ENCODE measurements at regions not wholly inside any gene's neighbourhood (a gene's known extent, or its start where the extent isn't known, plus 50 kb on each side); places are given as distances from the start of the nearest gene placed in this dataset.

DNA sequence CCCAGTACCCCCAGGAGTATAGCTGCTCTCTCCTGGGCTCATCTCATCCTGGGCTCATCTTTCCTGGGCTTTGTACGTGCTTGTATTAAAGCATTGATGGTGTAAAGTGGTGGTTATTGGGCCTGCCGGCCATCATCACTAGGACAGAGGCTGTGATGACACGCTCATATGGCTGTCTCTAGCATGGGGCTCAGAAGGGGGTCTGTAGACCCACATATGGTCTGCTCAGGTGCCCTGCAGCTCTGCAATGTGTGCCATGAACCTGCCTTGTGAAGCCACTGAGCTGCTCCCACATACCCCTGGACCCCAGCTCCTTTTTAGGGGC, 143.4 kb downstream of the CDC5L start:
- no peaks in the 10 kb centered on the region for H4K20me1 ChIP-seq (ENCODE audit: insufficient read depth)
- H3K9me3 ChIP-seq: no peaks in the 10 kb centered on the region
- H3K27me3 ChIP-seq (ENCODE audit: insufficient read depth): no peaks in the 10 kb centered on the region; the same call in 1 of the 2 replicates
- H3F3A ChIP-seq (replicated peaks; ENCODE audit: insufficient read depth): no peaks in the 10 kb centered on the region
- H3K4me2 ChIP-seq: no peak overlapping the region
- no peak overlapping the region for H3K4me3 ChIP-seq (ENCODE audit: low read depth in 2 of 2, low read length in 1 of 2)
- POLR2A ChIA-PET: no interaction called here
- no peaks in the 10 kb centered on the region for H3K36me3 ChIP-seq (replicated peaks in 1 of 2; ENCODE audit: control insufficient read depth in 1 of 2, insufficient read depth in 2 of 2, low read length in 1 of 2)
- H3K9me2 ChIP-seq: no peaks in the 10 kb centered on the region
- CTCF ChIA-PET: interaction anchor here (0.8 to 0.9 kb wide), 2 partner anchors 125 to 1510 kb away, joined by 3 read pairs; no protein-coding TSS in a partner anchor
- H3K79me2 ChIP-seq (ENCODE audit: insufficient read depth): no peaks in the 10 kb centered on the region
- H3K4me1 ChIP-seq (ENCODE audit: control insufficient read depth in 1 of 2, insufficient read depth in 2 of 2, low read depth in 1 of 2, low read length in 1 of 2): no peaks in the 10 kb centered on the region; a peak in 1 of 4 replicates
- no peak for DNase-seq
- H3K27ac ChIP-seq (ENCODE audit: low read depth in 2 of 2, low read length in 1 of 2): no peak overlapping the region
- H3K9ac ChIP-seq: no peak overlapping the region
- no peak overlapping the region for H2AFZ ChIP-seq (ENCODE audit: low read depth)
- 64% methylated on average over 3 of the region's 3 CpGs for WGBS (ENCODE audit: low lambda C conversion rate)
- no peak for TF ChIP-seq RCOR1 (IDR thresholded peaks at IDR 0.05; ENCODE audit: low read length)
- no peak for TF ChIP-seq ELF1 (IDR thresholded peaks at IDR 0.05)
- TF ChIP-seq, protein P1, sequence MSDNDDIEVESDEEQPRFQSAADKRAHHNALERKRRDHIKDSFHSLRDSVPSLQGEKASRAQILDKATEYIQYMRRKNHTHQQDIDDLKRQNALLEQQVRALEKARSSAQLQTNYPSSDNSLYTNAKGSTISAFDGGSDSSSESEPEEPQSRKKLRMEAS (IDR thresholded peaks at IDR 0.05; ENCODE audit: low read depth): no peak
- TF ChIP-seq, protein P2, sequence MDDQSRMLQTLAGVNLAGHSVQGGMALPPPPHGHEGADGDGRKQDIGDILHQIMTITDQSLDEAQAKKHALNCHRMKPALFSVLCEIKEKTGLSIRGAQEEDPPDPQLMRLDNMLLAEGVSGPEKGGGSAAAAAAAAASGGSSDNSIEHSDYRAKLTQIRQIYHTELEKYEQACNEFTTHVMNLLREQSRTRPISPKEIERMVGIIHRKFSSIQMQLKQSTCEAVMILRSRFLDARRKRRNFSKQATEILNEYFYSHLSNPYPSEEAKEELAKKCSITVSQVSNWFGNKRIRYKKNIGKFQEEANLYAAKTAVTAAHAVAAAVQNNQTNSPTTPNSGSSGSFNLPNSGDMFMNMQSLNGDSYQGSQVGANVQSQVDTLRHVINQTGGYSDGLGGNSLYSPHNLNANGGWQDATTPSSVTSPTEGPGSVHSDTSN (IDR thresholded peaks at IDR 0.05): no peak
- no peak for TF ChIP-seq RXRA (IDR thresholded peaks at IDR 0.05; ENCODE audit: borderline replicate concordance, low read depth)
- TF ChIP-seq, protein P3, sequence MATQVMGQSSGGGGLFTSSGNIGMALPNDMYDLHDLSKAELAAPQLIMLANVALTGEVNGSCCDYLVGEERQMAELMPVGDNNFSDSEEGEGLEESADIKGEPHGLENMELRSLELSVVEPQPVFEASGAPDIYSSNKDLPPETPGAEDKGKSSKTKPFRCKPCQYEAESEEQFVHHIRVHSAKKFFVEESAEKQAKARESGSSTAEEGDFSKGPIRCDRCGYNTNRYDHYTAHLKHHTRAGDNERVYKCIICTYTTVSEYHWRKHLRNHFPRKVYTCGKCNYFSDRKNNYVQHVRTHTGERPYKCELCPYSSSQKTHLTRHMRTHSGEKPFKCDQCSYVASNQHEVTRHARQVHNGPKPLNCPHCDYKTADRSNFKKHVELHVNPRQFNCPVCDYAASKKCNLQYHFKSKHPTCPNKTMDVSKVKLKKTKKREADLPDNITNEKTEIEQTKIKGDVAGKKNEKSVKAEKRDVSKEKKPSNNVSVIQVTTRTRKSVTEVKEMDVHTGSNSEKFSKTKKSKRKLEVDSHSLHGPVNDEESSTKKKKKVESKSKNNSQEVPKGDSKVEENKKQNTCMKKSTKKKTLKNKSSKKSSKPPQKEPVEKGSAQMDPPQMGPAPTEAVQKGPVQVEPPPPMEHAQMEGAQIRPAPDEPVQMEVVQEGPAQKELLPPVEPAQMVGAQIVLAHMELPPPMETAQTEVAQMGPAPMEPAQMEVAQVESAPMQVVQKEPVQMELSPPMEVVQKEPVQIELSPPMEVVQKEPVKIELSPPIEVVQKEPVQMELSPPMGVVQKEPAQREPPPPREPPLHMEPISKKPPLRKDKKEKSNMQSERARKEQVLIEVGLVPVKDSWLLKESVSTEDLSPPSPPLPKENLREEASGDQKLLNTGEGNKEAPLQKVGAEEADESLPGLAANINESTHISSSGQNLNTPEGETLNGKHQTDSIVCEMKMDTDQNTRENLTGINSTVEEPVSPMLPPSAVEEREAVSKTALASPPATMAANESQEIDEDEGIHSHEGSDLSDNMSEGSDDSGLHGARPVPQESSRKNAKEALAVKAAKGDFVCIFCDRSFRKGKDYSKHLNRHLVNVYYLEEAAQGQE (IDR thresholded peaks at IDR 0.05; ENCODE audit: low read depth, low read length): no peak
- no peak for TF ChIP-seq NFIC (IDR thresholded peaks at IDR 0.05; ENCODE audit: borderline replicate concordance)

DNA sequence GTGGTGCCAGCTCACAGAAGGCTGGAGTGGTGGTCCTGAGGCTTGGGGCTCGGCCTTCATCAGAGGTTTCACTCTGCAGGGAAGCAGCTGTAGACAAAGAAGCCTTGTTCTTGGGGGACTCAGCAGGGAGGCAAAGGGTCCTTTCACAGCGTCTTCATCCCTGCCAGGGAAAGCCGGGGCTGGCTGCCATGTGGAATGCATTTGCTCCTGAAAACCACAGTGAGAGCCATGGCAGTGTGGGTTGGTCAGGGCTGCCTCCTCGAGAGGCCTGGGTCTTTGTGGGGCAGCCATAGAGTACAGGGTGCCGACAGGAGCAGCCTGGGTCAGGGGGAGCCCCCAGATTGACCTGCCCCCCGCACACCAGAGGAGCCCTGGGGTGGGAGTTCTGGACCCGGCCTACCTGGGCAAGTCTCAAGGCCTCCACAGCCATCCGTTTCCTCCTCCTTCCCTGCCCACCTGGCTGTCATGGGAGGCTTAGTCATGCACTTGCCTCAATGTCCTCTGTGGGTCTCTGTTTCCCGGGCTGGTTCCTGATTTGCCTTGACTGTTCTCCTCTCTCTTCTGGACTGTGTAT, 144.0 kb downstream of the CDC5L start:
- DNase-seq: no peak
- ChIA-PET POLR2A (no interaction called here), CTCF (no interaction called here)
- H2AFZ ChIP-seq (ENCODE audit: low read depth): no peak overlapping the region
- H4K20me1 ChIP-seq (ENCODE audit: insufficient read depth): no peaks in the 10 kb centered on the region
- H3K27me3 ChIP-seq (ENCODE audit: insufficient read depth): no peaks in the 10 kb centered on the region; the same call in 1 of the 2 replicates
- H3F3A ChIP-seq (replicated peaks; ENCODE audit: insufficient read depth): no peaks in the 10 kb centered on the region
- H3K79me2 ChIP-seq (ENCODE audit: insufficient read depth): no peaks in the 10 kb centered on the region
- no peak overlapping the region for H3K27ac ChIP-seq (ENCODE audit: low read depth in 2 of 2, low read length in 1 of 2)
- no peaks in the 10 kb centered on the region for H3K9me3 ChIP-seq
- no peaks in the 10 kb centered on the region for H3K9me2 ChIP-seq
- H3K9ac ChIP-seq: no peak overlapping the region
- no peaks in the 10 kb centered on the region for H3K36me3 ChIP-seq (replicated peaks in 1 of 2; ENCODE audit: control insufficient read depth in 1 of 2, insufficient read depth in 2 of 2, low read length in 1 of 2)
- H3K4me1 ChIP-seq (ENCODE audit: control insufficient read depth in 1 of 2, insufficient read depth in 2 of 2, low read depth in 1 of 2, low read length in 1 of 2): no peaks in the 10 kb centered on the region; a peak in 1 of 4 replicates
- no peak overlapping the region for H3K4me3 ChIP-seq (ENCODE audit: low read depth in 2 of 2, low read length in 1 of 2)
- 27% methylated on average over 3 of the region's 9 CpGs for WGBS (ENCODE audit: low lambda C conversion rate)
- no peak overlapping the region for H3K4me2 ChIP-seq
- TF ChIP-seq MXI1 (IDR thresholded peaks at IDR 0.05; ENCODE audit: low read depth, low read length) (no peak), GATA2 (CRISPR knock-in tag; IDR thresholded peaks at IDR 0.05) (no peak), RXRA (IDR thresholded peaks at IDR 0.05; ENCODE audit: borderline replicate concordance, low read depth) (no peak), YY1 (IDR thresholded peaks at IDR 0.05; ENCODE audit: low read depth) (no peak), EP300 (IDR thresholded peaks at IDR 0.05; ENCODE audit: borderline replicate concordance in 1 of 2, low read depth in 1 of 2, low read length in 1 of 2) (no peak), FOSL2 (IDR thresholded peaks at IDR 0.05; ENCODE audit: borderline replicate concordance, low read depth) (no peak), GABPA (IDR thresholded peaks at IDR 0.05; ENCODE audit: low read depth) (no peak), FOXM1 (IDR thresholded peaks at IDR 0.05; ENCODE audit: low read depth) (no peak), RCOR1 (IDR thresholded peaks at IDR 0.05; ENCODE audit: low read length) (no peak), SIN3A (IDR thresholded peaks at IDR 0.05; ENCODE audit: borderline replicate concordance, low read depth, low read length) (no peak)
- TF ChIP-seq, protein P1 (IDR thresholded peaks at IDR 0.05; ENCODE audit: low read depth): no peak
- TF ChIP-seq, protein P3 (IDR thresholded peaks at IDR 0.05; ENCODE audit: low read depth, low read length): no peak
- TF ChIP-seq, protein P4, sequence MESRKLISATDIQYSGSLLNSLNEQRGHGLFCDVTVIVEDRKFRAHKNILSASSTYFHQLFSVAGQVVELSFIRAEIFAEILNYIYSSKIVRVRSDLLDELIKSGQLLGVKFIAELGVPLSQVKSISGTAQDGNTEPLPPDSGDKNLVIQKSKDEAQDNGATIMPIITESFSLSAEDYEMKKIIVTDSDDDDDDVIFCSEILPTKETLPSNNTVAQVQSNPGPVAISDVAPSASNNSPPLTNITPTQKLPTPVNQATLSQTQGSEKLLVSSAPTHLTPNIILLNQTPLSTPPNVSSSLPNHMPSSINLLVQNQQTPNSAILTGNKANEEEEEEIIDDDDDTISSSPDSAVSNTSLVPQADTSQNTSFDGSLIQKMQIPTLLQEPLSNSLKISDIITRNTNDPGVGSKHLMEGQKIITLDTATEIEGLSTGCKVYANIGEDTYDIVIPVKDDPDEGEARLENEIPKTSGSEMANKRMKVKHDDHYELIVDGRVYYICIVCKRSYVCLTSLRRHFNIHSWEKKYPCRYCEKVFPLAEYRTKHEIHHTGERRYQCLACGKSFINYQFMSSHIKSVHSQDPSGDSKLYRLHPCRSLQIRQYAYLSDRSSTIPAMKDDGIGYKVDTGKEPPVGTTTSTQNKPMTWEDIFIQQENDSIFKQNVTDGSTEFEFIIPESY (IDR thresholded peaks at IDR 0.05; ENCODE audit: borderline replicate concordance, low read depth): no peak

All from SK-N-SH (cell line).